ENCODE measurements at regions not wholly inside any gene's neighbourhood (a gene's known extent, or its start where the extent isn't known, plus 50 kb on each side); places are given as distances from the start of the nearest gene placed in this dataset.

GRCh38 chr3:41148478-41148877 lies 50.8 kb upstream of the CTNNB1 start:
- Histone ChIP-seq H3K4ac (replicated peaks; ENCODE audit: insufficient read length, low read depth, low read length) (no peak overlapping the region), H4K8ac (ENCODE audit: extremely low read depth, insufficient read depth, low read length) (no peak overlapping the region), H3K27ac (ENCODE audit: low read depth, low read length) (no peak overlapping the region), H2AFZ (ENCODE audit: low read length) (0 out of 2 replicates have a peak overlapping the region, but pooled peaks have one; percentile 20), H2BK120ac (replicated peaks; ENCODE audit: low read depth, low read length) (no peak overlapping the region), H3K23me2 (ENCODE audit: low read depth, low read length) (no peaks in the 10 kb centered on the region; the same call in 1 of the 2 replicates), H4K20me1 (replicated peaks in 1 of 2; ENCODE audit: control insufficient read depth in 1 of 2, insufficient read depth in 2 of 2, low read length in 2 of 2) (no peaks in the 10 kb centered on the region), H2BK5ac (ENCODE audit: low read depth, low read length) (no peak overlapping the region), H3K9me3 (ENCODE audit: insufficient read depth in 2 of 2, low read depth in 1 of 2, low read length in 1 of 2) (peaks cover 0 to 3% of the 10 kb centered on the region in 2 experiments; a peak in 2 of 4 replicates), H3K4me2 (ENCODE audit: insufficient read depth in 1 of 2, low read depth in 2 of 2, low read length in 2 of 2) (no peak overlapping the region), H4K91ac (replicated peaks; ENCODE audit: insufficient read length, low read length) (no peak overlapping the region), H3K79me2 (ENCODE audit: control insufficient read depth in 1 of 2, insufficient read depth in 2 of 2, low read length in 2 of 2) (no peaks in the 10 kb centered on the region), H3K27me3 (replicated peaks in 1 of 4; ENCODE audit: control insufficient read depth in 3 of 4, extremely low read depth in 1 of 4, insufficient read depth in 3 of 4, low read length in 3 of 4) (no peaks in the 10 kb centered on the region), H2BK12ac (ENCODE audit: low read depth, low read length) (no peak overlapping the region), H3K23ac (ENCODE audit: insufficient read length) (no peak overlapping the region), H3K79me1 (ENCODE audit: low read depth, low read length) (no peaks in the 10 kb centered on the region), H3K18ac (ENCODE audit: extremely low read depth, low read length) (no peak overlapping the region), H4K5ac (ENCODE audit: insufficient read length, low read depth, low read length) (no peak overlapping the region), H3K36me3 (ENCODE audit: control insufficient read depth in 2 of 4, insufficient read depth in 4 of 4, low read length in 3 of 4) (no peaks in the 10 kb centered on the region), H3K4me3 (ENCODE audit: extremely low read depth in 1 of 4, insufficient read depth in 2 of 4, low read depth in 3 of 4, low read length in 4 of 4) (no peak overlapping the region), H3K14ac (ENCODE audit: insufficient read length) (no peak overlapping the region), H3K56ac (replicated peaks; ENCODE audit: insufficient read length, low read depth, low read length) (no peak overlapping the region), H2BK20ac (ENCODE audit: low read length) (no peak overlapping the region), H2BK15ac (ENCODE audit: low read length) (no peak overlapping the region), H3K9ac (replicated peaks in 1 of 4; ENCODE audit: extremely low read depth in 1 of 4, low read depth in 3 of 4, low read length in 3 of 4) (no peak overlapping the region), H3K4me1 (replicated peaks in 1 of 4; ENCODE audit: control insufficient read depth in 3 of 4, insufficient read depth in 4 of 4, low read length in 3 of 4) (no peaks in the 10 kb centered on the region), H2AK5ac (ENCODE audit: low read depth, low read length) (no peak overlapping the region)
- FAIRE-seq (no peak), DNase-seq (ENCODE audit: low read depth in 1 of 2, low spot score in 2 of 2) (no peak)
- ChIA-PET CTCF (ENCODE audit: partially characterized antibody) (interaction anchor here (0.5 kb wide), 1 partner anchor 9 kb away, joined by 3 read pairs; no protein-coding TSS in a partner anchor), POLR2A (ENCODE audit: partially characterized antibody) (no interaction called here)
- 83% methylated on average over 2 of the region's 2 CpGs; no CpG with 5 or more reads in 1 of the 2 experiments for WGBS, 2 experiments (ENCODE audit: extremely low coverage in 1 of 2, insufficient coverage in 1 of 2, insufficient read length in 1 of 2, insufficient replicate concordance in 2 of 2, low coverage in 1 of 2, low lambda C conversion rate in 2 of 2, missing lambda C conversion rate in 1 of 2)
- TF ChIP-seq TAF7 (optimal IDR thresholded peaks at IDR 0.05; ENCODE audit: borderline replicate concordance, low read depth, low read length) = no peak
